ENCODE measurements at regions not wholly inside any gene's neighbourhood (a gene's known extent, or its start where the extent isn't known, plus 50 kb on each side); places are given as distances from the start of the nearest gene placed in this dataset.

- DNase-seq, result no peak
These were observed 88.8 kb upstream of the CTNNA1 start for GRCh38 chr5:138664276-138664943.

DNA sequence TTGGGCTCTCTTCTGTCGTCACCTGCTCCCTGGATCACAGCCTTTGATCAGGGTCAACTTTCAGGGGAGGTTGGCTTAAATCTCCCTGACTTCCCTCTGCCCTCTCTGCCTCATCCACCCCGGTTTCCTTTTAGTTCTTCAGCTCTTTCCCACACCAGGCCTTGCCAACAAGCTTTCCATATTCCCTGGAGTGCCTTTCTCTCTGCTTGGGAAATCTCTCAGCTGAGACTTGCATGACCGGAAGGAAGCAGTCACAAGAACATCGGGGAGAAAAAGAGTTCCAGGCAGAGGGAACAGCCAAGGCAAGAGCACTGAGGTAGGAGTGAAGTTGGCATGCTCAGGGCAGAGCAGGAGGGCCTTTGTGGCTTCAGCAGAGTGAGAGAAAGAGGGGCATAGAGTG, 88.4 kb upstream of the HSPA9 start:
- no peak for DNase-seq

DNA sequence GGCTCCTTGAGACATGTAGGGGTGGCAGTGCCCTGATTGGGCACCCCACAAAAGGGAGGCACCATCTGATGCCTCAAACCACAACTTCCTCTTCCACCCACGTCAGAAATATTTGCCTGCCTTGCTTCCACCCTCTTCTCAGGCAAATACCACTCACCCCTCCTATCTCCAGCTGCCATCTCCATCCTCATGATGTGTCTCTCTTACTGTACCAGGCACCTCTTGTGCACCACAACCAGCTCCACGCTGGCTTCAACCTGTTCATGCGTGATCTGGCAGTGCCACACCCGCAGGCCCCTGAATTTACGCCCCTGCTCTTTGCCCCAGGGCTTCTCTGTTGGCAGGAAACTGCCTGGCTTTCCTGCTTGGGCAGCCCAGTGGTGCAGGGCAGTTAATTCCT, 87.8 kb upstream of the HSPA9 start:
- no peak for DNase-seq

GRCh38 chr5:138662599-138662998, 87.4 kb upstream of the HSPA9 start:
- DNase-seq, result no peak

GRCh38 chr5:138661991-138662434, 86.8 kb upstream of the HSPA9 start:
- DNase-seq, result no peak

DNA sequence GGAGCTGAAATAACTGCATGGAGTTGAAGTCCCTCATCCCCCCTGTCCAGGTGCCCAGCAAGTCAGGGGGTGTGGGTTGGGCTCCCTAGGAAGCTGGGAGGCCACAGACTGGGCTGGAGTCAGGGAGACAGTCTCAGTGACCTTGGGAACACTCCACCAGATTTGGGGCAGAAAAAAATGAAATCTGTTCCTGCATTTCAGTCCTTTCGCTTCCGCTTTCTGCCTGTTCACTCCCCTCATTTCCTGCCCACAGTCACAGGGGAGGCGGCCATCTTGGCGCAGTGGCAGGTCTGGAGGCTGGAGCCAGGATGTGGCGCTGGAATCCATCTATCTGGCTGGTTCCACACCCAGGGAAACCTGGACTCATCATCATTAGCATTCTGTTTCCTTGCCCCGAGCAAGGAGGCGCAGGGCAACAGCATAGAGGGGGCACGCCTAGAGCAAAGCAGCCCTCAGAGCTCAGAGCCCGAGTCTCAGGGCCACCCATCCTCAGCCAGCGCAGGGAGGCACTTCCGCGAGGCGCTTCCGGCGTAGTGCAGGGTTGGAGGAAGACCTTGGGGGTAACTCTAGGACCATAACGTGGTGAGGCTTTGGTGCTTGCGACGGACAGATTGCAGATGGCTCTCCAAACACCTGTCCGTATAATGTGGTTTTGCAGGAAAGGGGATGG, 86.2 kb upstream of the HSPA9 start:
- no peak for DNase-seq

DNA sequence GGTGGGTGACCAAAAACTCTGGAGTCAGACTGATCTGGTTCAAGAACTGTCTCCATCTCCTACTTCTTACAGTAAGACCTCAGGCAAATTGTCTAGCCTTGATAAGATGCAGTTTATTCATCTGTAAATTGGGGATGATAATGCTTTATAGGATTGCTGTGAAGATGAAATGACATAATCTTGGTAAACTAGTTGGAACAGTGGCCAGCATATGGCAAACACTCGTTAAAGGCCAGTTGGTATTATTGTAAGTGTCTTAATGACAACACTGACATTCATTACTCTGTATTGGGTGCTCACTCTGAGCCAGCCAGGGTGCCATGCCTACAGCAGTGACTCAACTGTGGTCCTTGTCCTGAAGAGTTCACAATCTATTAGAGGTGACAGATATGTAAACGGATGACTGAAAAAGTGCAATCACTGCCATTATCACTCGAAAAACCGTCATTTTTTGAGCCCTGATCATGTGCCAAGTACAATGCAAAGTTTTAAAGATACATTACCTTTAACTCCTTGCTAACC, 84.9 kb upstream of the HSPA9 start:
- DNase-seq, result no peak

- no peak for DNase-seq
These were observed 84.4 kb upstream of the HSPA9 start for GRCh38 chr5:138659561-138659960.

DNA sequence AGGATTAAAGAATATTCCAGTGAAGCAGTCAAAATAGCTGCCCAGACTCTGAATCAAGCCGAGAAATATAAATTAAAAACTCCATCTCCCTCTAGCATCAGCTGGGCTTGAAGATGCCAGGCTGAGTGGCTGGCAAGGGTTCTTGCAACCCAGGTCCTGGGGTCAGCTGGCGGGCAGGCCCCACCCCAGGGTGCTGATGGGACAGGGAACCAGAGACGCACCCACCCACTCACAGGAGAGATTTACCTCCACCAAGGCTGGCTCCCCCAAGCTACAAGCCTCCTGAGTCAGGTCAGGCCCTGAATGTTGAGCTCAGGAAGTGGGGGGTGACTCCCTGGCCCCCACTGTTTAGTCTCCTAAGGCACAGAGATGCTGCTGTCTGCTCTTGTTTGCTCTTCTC, 83.9 kb upstream of the HSPA9 start:
- no peak for DNase-seq

- no peak for DNase-seq
These were observed 83.5 kb upstream of the HSPA9 start for GRCh38 chr5:138658676-138659075.

DNA sequence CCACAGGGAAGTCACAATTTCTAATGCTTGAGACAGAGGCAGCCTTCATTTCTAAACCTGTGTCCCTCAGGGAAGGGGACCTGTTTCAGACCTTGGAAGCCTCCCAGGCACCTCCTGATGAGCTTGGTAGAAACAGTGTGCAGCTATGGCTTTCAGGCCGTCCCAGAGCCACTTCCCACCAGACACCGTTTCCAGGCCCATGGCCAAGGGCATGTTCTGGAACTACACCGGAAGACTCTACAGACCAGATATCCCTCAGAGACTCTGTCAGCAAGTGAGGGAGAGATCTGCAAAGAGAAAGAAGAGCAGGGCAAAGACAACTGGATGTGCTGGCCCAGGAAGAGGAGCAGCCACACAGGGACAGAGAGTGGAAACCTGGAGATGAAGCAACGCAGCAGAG, 82.2 kb upstream of the HSPA9 start:
- DNase-seq, result no peak

GRCh38 chr5:138656916-138657315, 81.7 kb upstream of the HSPA9 start:
- no peak for DNase-seq

DNA sequence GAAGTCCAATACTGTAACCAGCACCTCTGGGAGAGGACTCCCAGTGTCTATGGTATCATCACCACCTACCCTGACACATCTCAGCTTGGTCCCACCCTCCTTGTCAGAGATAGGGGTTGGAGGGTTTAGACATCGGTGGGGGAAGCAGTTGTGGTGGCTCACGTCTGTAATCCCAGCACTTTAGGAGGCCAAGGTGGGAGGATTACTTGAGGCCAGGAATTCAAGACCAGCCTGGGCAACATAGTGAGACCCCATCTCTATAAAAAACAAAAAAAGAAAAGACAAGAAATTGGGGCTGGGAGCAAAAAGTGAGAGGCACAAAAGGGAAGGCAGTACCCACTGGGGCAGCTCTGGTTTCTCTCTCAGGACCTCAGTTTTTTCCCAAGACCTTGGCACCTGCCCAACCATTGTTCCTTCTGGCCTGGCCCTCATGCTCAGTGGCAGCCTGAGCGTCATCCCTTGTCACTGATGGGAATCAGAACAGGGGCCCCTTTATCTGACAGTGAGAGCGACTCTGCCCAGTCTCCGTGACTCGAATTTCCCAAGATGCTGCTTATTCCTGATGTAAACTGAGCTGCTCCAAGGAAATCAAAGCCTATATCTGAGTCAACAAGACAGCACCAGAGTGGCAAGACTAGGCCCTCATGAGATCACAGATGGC, 80.5 kb upstream of the HSPA9 start:
- DNase-seq, result no peak

- DNase-seq, result peak; percentile 55
These were observed 79.2 kb upstream of the HSPA9 start for GRCh38 chr5:138654281-138654867.

DNA sequence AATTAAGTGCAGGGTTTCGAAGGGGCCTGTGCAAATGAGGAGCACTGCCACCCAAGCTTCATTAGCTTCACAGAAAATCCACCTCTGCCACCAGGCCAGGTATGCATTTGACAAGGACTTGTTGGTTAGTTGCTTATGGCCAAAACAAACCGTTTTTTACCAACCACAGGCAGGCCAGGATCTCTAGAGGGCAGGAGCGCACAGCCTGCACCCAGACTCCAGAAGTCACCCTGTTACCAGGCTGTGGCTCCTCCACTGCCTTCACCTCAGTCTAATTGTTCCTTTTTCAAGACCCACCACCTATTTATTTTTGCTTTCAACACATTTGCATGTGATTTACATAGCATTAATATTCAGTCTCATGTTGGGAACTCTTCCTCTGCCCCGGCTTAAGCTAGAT, 78.3 kb upstream of the HSPA9 start:
- DNase-seq, result no peak

GRCh38 chr5:138651767-138652117, 76.5 kb upstream of the HSPA9 start:
- no peak for DNase-seq

- DNase-seq, result no peak
These were observed 76.0 kb upstream of the HSPA9 start for GRCh38 chr5:138651058-138651766.

DNA sequence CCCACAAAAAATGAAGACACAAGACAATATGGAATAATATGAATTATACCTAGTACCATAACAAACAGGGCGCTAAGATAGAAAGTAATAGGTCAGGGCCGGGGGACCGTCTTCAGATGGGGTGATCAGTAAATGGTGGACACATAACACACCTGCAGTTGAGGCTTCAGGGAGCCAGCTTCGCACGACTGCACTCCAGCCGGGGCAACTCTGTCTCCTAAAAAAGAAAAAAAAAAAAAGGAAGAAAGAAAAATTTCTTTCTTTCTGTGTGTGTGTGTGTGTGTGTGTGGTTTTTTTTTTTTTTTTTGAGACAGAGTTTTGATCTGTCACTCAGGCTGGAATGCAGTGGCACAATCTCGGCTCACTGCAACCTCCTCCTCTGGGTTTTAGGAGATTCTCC, 75.0 kb upstream of the HSPA9 start:
- DNase-seq, result no peak

DNA sequence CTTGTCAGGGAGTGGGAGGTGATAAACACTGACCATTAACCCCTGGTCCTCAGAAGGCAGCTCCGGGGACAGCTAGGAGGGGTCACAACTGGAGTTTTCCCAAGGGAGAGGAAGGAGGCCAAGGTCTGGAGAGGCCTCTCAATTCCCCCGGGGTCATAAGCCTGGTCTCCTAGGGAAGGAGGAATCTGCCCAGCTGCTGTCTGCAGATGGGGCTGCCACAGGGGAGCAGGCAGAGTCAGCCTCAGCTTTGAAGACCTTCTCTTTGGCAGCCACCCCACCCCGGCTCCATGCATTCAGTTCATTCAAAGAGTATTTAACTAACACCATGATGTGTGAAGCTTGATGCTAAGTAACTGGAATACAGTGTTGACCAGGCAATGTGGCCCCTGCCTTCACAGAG, 74.6 kb upstream of the HSPA9 start:
- DNase-seq, result no peak

DNA sequence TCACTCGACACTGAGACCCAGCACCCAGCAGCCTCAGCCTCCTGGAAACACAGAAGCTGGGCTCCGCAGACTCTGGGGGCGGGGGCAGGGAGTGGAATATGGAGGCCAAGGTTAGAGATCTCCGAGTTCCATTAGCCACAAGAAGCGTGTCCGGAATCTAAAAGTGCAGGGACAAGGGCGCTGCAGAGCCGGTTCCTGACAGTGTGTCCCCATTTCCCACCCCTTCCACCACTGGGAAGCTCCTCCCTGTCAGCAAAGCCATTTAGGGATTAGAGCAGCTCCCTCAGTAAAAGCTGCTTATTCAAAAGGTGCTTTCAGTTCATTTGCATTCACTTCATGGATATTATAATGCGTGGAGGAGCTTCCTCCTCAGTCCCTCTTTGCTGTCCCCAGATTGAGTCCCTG, 74.1 kb upstream of the HSPA9 start:
- DNase-seq, result no peak

GRCh38 chr5:138648841-138649240, 73.6 kb upstream of the HSPA9 start:
- no peak for DNase-seq

DNA sequence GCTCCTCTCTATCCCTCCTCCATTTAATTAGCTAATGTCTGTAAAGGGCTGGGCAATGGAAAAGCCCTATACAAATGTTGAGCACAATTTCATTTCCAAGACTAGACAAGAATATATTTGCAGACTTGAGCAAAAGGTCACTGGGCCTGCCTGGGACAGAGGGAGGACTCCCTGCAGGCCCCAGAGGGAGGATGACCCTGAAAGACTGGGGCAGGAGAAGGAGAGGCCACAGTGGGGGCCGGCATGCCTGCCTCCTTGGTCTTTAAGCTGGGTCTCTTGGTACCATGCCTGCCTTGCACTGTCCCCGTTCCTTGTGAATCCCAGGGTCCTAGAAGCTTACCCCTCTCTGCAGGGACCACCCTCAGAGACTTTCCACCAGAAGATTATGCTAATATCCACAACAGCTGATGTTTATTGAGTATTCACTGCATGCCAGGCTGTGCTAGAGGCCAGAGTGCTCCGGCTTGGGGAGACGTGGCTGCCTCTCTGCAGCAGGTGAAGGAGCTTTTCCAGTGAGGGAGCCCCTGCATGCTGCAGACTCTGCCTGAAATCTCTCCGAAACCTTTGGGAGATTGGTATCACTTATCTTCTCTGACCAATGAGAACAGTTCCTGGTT, 72.7 kb upstream of the HSPA9 start:
- no peak for DNase-seq
